Breast epithelium (tissue), 3 donors: ENCODE measurements at regions not wholly inside any gene's neighbourhood (a gene's known extent, or its start where the extent isn't known, plus 50 kb on each side); places are given as distances from the start of the nearest gene placed in this dataset.

ENCODE experiments used
- CTCF ChIP-seq, 3 donors: fragments of 450-650 bp; IDR thresholded peaks; one replicate each; pipeline ENCODE4 v1.5.1; 2016 to 2017; ENCODE audit warnings: antibody characterized with exemption in 3 of 3, mild to moderate bottlenecking in 3 of 3, moderate library complexity in 3 of 3
- POLR2A ChIP-seq: fragments of 450-650 bp; IDR thresholded peaks from one replicate; pipeline ENCODE4 v1.6.1; 2016; ENCODE audit warnings: antibody characterized with exemption, mild to moderate bottlenecking, moderate library complexity

DNA sequence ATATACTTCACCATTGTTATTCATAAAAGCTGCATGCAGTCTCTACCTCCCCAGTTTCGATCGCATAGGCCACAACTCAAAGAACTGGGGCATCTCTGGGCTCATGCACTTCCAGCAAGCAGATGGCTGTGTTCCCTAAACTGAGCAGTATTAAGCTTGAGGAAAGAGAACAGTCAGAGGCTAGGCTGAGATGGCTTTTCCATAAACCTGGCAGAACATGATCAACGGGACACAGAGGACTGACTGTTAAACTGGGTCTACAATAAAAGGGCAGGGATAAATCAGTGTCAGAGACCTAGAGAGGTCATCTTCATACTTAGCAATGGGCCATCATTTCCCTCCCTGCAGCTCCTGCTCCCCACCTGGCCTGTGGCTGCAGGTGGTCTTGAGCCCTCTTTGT, 171.0 kb upstream of the NECTIN1 start:
- no peak for TF ChIP-seq CTCF (IDR thresholded peaks at IDR 0.05)
- no peak for TF ChIP-seq POLR2A
